ENCODE measurements at regions not wholly inside any gene's neighbourhood (a gene's known extent, or its start where the extent isn't known, plus 50 kb on each side); places are given as distances from the start of the nearest gene placed in this dataset.

DNA sequence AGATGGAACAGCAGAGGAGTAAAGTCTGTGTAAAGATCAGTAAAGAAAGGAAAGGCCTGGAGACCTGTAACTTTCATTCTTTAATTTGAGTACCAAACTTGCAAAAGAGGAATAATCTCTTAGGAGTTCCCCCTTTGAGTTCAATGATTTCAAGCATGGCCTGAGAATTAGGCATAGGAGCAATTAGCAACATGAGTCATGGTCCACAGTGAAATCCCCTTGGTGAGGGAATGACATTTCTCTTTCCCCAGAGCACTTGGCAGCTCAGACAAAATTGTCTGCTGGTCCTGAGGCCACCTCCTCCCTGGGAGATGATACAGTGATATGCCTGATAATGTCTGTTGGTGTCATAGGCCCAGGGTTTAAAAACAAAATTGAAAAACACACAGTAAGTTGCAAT lies 81.4 kb upstream of the CRBN start:
- Mint-ChIP-seq H3K27ac (no peak overlapping the region), H3K27me3 (peaks cover 2% of the 10 kb centered on the region), H3K4me1 (no peaks in the 10 kb centered on the region), H3K36me3 (ENCODE audit: low read depth) (no peaks in the 10 kb centered on the region), H3K4me3 (no peak overlapping the region), H3K9me3 (ENCODE audit: low read depth) (no peaks in the 10 kb centered on the region)
- CTCF ChIA-PET = no interaction called here
- intact Hi-C loops (cut with DNase I, micrococcal nuclease) = no loop called here
- POLR2A ChIA-PET = no interaction called here
- DNase-seq (no peak), ATAC-seq (no peak)

GRCh38 chr3:3259181-3259580 lies 79.7 kb upstream of the CRBN start:
- H3K36me3 Mint-ChIP-seq (ENCODE audit: low read depth) = no peaks in the 10 kb centered on the region
- H3K9me3 Mint-ChIP-seq (ENCODE audit: low read depth) = no peaks in the 10 kb centered on the region
- CTCF ChIA-PET = no interaction called here
- ATAC-seq (no peak), DNase-seq (no peak)
- no peak overlapping the region for H3K4me3 Mint-ChIP-seq
- H3K27me3 Mint-ChIP-seq = peaks cover 2% of the 10 kb centered on the region
- intact Hi-C loops (cut with DNase I, micrococcal nuclease) = no loop called here
- no peak overlapping the region for H3K27ac Mint-ChIP-seq
- POLR2A ChIA-PET = no interaction called here
- H3K4me1 Mint-ChIP-seq = no peaks in the 10 kb centered on the region

GRCh38 chr3:3258281-3258680 lies 78.8 kb upstream of the CRBN start:
- no peak for ATAC-seq
- no peak overlapping the region for H3K27ac Mint-ChIP-seq
- no peaks in the 10 kb centered on the region for H3K27me3 Mint-ChIP-seq

DNA sequence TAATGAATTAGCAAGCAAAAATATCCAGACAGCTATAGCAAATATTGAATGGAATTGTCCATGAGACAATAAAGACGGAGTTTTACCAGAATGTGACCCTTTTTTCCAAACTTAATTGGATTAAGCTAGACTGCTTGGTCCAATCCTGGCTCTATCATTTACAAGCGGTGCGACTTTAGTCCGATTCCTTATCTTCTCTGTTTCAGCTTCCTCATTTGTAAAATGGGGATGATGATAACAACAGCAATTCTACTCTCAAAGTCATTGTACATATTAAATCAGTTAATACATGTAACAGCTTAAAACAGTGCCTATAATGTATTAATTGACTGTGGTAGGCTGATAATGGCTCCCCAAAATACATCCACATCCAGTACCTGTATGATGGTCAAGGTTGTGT lies 62.1 kb upstream of the CRBN start:
- POLR2A ChIA-PET = no interaction called here
- H3K36me3 Mint-ChIP-seq (ENCODE audit: low read depth) = no peaks in the 10 kb centered on the region
- no peak overlapping the region for H3K4me3 Mint-ChIP-seq
- H3K27me3 Mint-ChIP-seq = no peaks in the 10 kb centered on the region
- no peaks in the 10 kb centered on the region for H3K4me1 Mint-ChIP-seq
- CTCF ChIA-PET = interaction anchor here (0.6 to 0.7 kb wide), 2 partner anchors 115 to 1233 kb away, joined by 3 read pairs; no protein-coding TSS in a partner anchor
- H3K9me3 Mint-ChIP-seq (ENCODE audit: low read depth) = no peaks in the 10 kb centered on the region
- intact Hi-C loops (cut with DNase I, micrococcal nuclease) = no loop called here
- no peak for DNase-seq
- H3K27ac Mint-ChIP-seq = no peak overlapping the region
- no peak for ATAC-seq

More at GRCh38 chr3:3258281-3258680, 78.8 kb upstream of the CRBN start:
- Mint-ChIP-seq H3K36me3 (ENCODE audit: low read depth) (no peaks in the 10 kb centered on the region), H3K9me3 (ENCODE audit: low read depth) (peaks cover 3% of the 10 kb centered on the region), H3K4me1 (no peaks in the 10 kb centered on the region), H3K4me3 (no peak overlapping the region)
- ChIA-PET CTCF (interaction anchor here (0.7 kb wide), 1 partner anchor 82 kb away, joined by 5 read pairs; no protein-coding TSS in a partner anchor), POLR2A (no interaction called here)
- DNase-seq = no peak
- intact Hi-C loops (cut with DNase I, micrococcal nuclease) = no loop called here

GRCh38 chr3:3240986-3241385 lies 61.5 kb upstream of the CRBN start:
- intact Hi-C loops (cut with DNase I, micrococcal nuclease) = no loop called here
- DNase-seq = no peak
- Mint-ChIP-seq H3K27me3 (no peaks in the 10 kb centered on the region), H3K4me1 (no peaks in the 10 kb centered on the region), H3K27ac (no peak overlapping the region), H3K36me3 (ENCODE audit: low read depth) (no peaks in the 10 kb centered on the region), H3K4me3 (no peak overlapping the region), H3K9me3 (ENCODE audit: low read depth) (no peaks in the 10 kb centered on the region)
- no peak for ATAC-seq
- CTCF ChIA-PET = interaction anchor here (0.6 kb wide), 1 partner anchor 116 kb away, joined by 3 read pairs; no protein-coding TSS in a partner anchor
- POLR2A ChIA-PET = no interaction called here

DNA sequence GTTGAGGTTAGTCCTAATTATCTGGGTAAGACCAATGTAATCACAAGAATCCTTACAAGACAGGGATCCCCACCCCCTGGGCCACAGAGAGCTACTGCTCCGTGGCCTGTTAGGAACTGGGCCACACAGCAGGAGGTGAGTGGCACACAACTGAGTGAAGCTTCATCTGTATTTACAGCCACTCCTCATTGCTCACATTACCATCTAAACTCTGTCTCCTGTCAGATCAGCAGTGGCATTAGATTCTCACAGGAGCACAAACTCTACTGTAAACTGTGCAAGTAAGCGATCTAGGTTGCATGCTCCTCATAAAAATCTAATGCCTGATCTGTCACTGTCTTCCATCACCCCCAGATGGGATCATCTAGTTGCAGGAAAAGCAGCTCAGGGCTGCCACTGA lies 58.5 kb upstream of the CRBN start:
- Mint-ChIP-seq H3K27me3 (no peaks in the 10 kb centered on the region), H3K9me3 (ENCODE audit: low read depth) (no peaks in the 10 kb centered on the region), H3K36me3 (ENCODE audit: low read depth) (no peaks in the 10 kb centered on the region), H3K4me3 (no peak overlapping the region), H3K27ac (no peak overlapping the region), H3K4me1 (no peaks in the 10 kb centered on the region)
- CTCF ChIA-PET = interaction anchor here (1.4 kb wide), 1 partner anchor 37 kb away, joined by 8 read pairs; no protein-coding TSS in a partner anchor
- ATAC-seq (no peak), DNase-seq (no peak)
- POLR2A ChIA-PET = no interaction called here
- intact Hi-C loops (cut with DNase I, micrococcal nuclease) = no loop called here

DNA sequence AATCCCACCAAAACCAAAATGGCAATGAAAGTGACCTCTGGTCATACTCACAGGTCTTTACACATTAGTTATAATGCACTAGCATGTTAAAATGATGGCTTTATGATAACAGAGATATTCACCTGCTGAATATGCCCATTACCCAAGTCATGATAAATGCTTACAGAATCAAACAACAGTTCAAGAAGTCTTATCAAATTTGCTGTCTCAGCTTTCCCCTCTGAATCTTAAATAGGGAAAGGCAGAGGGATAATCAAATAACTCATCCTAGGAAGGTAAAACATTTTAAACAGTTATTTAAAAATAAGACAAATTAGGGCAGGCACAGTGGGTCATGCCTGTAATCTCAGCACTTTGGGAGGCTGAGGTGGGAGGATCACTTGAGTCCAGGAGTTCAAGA lies 52.8 kb upstream of the CRBN start:
- intact Hi-C loops (cut with DNase I, micrococcal nuclease) = no loop called here
- no peaks in the 10 kb centered on the region for H3K36me3 Mint-ChIP-seq (ENCODE audit: low read depth)
- ChIA-PET CTCF (no interaction called here), POLR2A (no interaction called here)
- peaks cover 6% of the 10 kb centered on the region for H3K9me3 Mint-ChIP-seq (ENCODE audit: low read depth)
- H3K27me3 Mint-ChIP-seq = no peaks in the 10 kb centered on the region
- no peak overlapping the region for H3K4me3 Mint-ChIP-seq
- no peaks in the 10 kb centered on the region for H3K4me1 Mint-ChIP-seq
- ATAC-seq (no peak), DNase-seq (no peak)
- H3K27ac Mint-ChIP-seq = no peak overlapping the region
